A549 (cell line): ENCODE measurements at regions not wholly inside any gene's neighbourhood (a gene's known extent, or its start where the extent isn't known, plus 50 kb on each side); places are given as distances from the start of the nearest gene placed in this dataset.

ENCODE experiments used
- CBX8 ChIP-seq: fragments of 200-600 bp; sonication (generic); IDR thresholded peaks from 2 replicates; pipeline ENCODE4 v1.6.1; 2016
- CEBPB ChIP-seq, 2 experiments: fragments of >200 bp in 1 of 2; sonication (Bioruptor Twin) in 1 of 2; formaldehyde crosslinking in 1 of 2; IDR thresholded peaks; 2 replicates each; pipeline ENCODE4 v1.6.1; 2012 to 2016
- EP300 ChIP-seq, 2 experiments: fragments of >200 bp; sonication (Bioruptor Twin); formaldehyde crosslinking; IDR thresholded peaks; 2 replicates in 1 of 2; 3 replicates in 1 of 2; pipeline ENCODE4 v1.6.1; 2016 to 2017
- GATA3 ChIP-seq: IDR thresholded peaks from 2 replicates; pipeline ENCODE4 v1.6.1; 2012; ENCODE audit warnings: borderline replicate concordance
- HDAC2 ChIP-seq: fragments of 200-600 bp; sonication (generic); IDR thresholded peaks from 2 replicates; pipeline ENCODE4 v1.6.1; 2016
- MAFK ChIP-seq: fragments of 450-650 bp; IDR thresholded peaks from 2 replicates; pipeline ENCODE4 v1.6.1; 2014; ENCODE audit not compliant: partially characterized antibody
- MYC ChIP-seq: IDR thresholded peaks from 2 replicates; pipeline ENCODE4 v1.6.1; 2012; ENCODE audit warnings: mild to moderate bottlenecking, inconsistent platforms, low read length, improper control_type of control experiment, borderline replicate concordance
- POLR2A ChIP-seq: IDR thresholded peaks from 2 replicates; pipeline ENCODE4 v1.6.1; 2012; ENCODE audit warnings: mild to moderate bottlenecking, low read length
- RNF2 ChIP-seq: fragments of 200-600 bp; sonication (generic); IDR thresholded peaks from 2 replicates; pipeline ENCODE4 v1.6.1; 2016; ENCODE audit warnings: low read depth, mild to moderate bottlenecking, antibody characterized with exemption, moderate library complexity, borderline replicate concordance
- SMC3 ChIP-seq: fragments of >200 bp; sonication (Bioruptor Twin); formaldehyde crosslinking; IDR thresholded peaks from 3 replicates; pipeline ENCODE4 v1.6.1; 2018; ENCODE audit warnings: inconsistent platforms
- TF ChIP-seq, protein P1 (sequence below): fragments of >200 bp; sonication (Bioruptor Twin); formaldehyde crosslinking; IDR thresholded peaks from 3 replicates; pipeline ENCODE4 v1.5.1; 2016
- TF ChIP-seq, protein P2 (sequence below): fragments of 450-650 bp; IDR thresholded peaks from 2 replicates; pipeline ENCODE4 v1.6.1; 2014; ENCODE audit warnings: antibody characterized with exemption
- TF ChIP-seq, protein P3 (sequence below): IDR thresholded peaks from 2 replicates; pipeline ENCODE4 v1.6.1; 2012
- TF ChIP-seq, protein P4 (sequence below): IDR thresholded peaks from 2 replicates; pipeline ENCODE4 v1.6.1; 2012

DNA sequence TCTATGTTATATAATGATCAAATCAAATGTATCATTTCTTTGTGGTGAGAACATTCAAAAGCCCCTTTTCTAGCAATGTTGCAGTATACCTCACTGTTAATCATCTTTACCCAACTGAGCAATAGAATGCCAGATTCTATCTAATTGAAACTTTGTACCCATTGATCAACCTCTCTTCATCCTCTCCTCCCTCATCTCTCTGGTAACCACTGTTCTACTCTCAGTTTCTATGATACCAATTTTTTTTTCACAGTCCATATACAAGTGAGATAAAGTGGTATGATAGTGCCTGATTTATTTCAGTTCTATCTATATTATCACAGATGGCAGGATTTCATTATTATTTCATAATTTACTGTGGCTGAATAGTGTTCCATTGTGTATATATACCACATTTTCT is 209.8 kb downstream of the SPCS3 start:
- TF ChIP-seq, protein P1, sequence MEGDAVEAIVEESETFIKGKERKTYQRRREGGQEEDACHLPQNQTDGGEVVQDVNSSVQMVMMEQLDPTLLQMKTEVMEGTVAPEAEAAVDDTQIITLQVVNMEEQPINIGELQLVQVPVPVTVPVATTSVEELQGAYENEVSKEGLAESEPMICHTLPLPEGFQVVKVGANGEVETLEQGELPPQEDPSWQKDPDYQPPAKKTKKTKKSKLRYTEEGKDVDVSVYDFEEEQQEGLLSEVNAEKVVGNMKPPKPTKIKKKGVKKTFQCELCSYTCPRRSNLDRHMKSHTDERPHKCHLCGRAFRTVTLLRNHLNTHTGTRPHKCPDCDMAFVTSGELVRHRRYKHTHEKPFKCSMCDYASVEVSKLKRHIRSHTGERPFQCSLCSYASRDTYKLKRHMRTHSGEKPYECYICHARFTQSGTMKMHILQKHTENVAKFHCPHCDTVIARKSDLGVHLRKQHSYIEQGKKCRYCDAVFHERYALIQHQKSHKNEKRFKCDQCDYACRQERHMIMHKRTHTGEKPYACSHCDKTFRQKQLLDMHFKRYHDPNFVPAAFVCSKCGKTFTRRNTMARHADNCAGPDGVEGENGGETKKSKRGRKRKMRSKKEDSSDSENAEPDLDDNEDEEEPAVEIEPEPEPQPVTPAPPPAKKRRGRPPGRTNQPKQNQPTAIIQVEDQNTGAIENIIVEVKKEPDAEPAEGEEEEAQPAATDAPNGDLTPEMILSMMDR, result no peak
- TF ChIP-seq EP300 (IDR thresholded peaks at IDR 0.05) (no peak), CEBPB (IDR thresholded peaks at IDR 0.05) (no peak), SMC3 (no peak), POLR2A (no peak), MYC (no peak), RNF2 (no peak), GATA3 (no peak), CBX8 (no peak), HDAC2 (no peak), MAFK (no peak)
- TF ChIP-seq, protein P2, sequence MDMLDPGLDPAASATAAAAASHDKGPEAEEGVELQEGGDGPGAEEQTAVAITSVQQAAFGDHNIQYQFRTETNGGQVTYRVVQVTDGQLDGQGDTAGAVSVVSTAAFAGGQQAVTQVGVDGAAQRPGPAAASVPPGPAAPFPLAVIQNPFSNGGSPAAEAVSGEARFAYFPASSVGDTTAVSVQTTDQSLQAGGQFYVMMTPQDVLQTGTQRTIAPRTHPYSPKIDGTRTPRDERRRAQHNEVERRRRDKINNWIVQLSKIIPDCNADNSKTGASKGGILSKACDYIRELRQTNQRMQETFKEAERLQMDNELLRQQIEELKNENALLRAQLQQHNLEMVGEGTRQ, result no peak
- TF ChIP-seq, protein P3, sequence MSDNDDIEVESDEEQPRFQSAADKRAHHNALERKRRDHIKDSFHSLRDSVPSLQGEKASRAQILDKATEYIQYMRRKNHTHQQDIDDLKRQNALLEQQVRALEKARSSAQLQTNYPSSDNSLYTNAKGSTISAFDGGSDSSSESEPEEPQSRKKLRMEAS, result no peak
- TF ChIP-seq, protein P4, sequence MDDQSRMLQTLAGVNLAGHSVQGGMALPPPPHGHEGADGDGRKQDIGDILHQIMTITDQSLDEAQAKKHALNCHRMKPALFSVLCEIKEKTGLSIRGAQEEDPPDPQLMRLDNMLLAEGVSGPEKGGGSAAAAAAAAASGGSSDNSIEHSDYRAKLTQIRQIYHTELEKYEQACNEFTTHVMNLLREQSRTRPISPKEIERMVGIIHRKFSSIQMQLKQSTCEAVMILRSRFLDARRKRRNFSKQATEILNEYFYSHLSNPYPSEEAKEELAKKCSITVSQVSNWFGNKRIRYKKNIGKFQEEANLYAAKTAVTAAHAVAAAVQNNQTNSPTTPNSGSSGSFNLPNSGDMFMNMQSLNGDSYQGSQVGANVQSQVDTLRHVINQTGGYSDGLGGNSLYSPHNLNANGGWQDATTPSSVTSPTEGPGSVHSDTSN, result no peak
